Mesendoderm (in vitro differentiated cells): ENCODE measurements at regions not wholly inside any gene's neighbourhood (a gene's known extent, or its start where the extent isn't known, plus 50 kb on each side); places are given as distances from the start of the nearest gene placed in this dataset.

Source experiments
- DNase-seq: peaks from one replicate; pipeline ENCODE4 v3.0.0; 2013
- H2AK5ac ChIP-seq: 2 replicates; pipeline ENCODE4 v1.6.1; 2013; ENCODE audit warnings: low read length, inconsistent platforms
- H2BK120ac ChIP-seq: 2 replicates; pipeline ENCODE4 v1.6.1; 2013; ENCODE audit warnings: low read depth, mild to moderate bottlenecking, low read length, moderate library complexity, mixed read lengths
- H2BK15ac ChIP-seq: replicated peaks from 2 replicates; pipeline ENCODE4 v1.6.1; 2013; ENCODE audit warnings: low read depth, mild to moderate bottlenecking, moderate library complexity
- H2BK5ac ChIP-seq: 2 replicates; pipeline ENCODE4 v1.6.1; 2013; ENCODE audit warnings: low read length, inconsistent platforms
- H3K18ac ChIP-seq: 2 replicates; pipeline ENCODE4 v1.6.1; 2013; ENCODE audit warnings: mild to moderate bottlenecking, low read length, mixed read lengths
- H3K23ac ChIP-seq: one replicate; pipeline ENCODE4 v1.6.1; 2013; ENCODE audit warnings: low read length
- H3K27ac ChIP-seq: 2 replicates; pipeline ENCODE4 v1.5.1; 2013; ENCODE audit warnings: low read depth, mild to moderate bottlenecking, inconsistent platforms, low read length, moderate library complexity
- H3K27me3 ChIP-seq: 2 replicates; pipeline ENCODE4 v1.6.1; 2013; ENCODE audit warnings: low read length, control low read depth, mild to moderate bottlenecking, inconsistent platforms; ENCODE audit not compliant: insufficient read depth, poor library complexity
- H3K36me3 ChIP-seq: 2 replicates; pipeline ENCODE4 v1.6.1; 2013; ENCODE audit warnings: low read length, inconsistent platforms; ENCODE audit not compliant: control insufficient read depth, insufficient read depth
- H3K4ac ChIP-seq: one replicate; pipeline ENCODE4 v1.6.1; 2013; ENCODE audit warnings: low read depth, mild to moderate bottlenecking, low read length, moderate library complexity
- H3K4me1 ChIP-seq: 2 replicates; pipeline ENCODE4 v1.6.1; 2013; ENCODE audit warnings: low read depth, low read length, inconsistent platforms; ENCODE audit not compliant: control insufficient read depth
- H3K4me2 ChIP-seq: 2 replicates; pipeline ENCODE4 v1.6.1; 2013; ENCODE audit warnings: low read length
- H3K4me3 ChIP-seq: 2 replicates; pipeline ENCODE4 v1.5.1; 2013; ENCODE audit warnings: mild to moderate bottlenecking, low read length
- H3K56ac ChIP-seq: one replicate; pipeline ENCODE4 v1.6.1; 2013; ENCODE audit warnings: low read length
- H3K79me1 ChIP-seq: 2 replicates; pipeline ENCODE4 v1.6.1; 2013; ENCODE audit warnings: low read length, inconsistent platforms
- H3K79me2 ChIP-seq: 2 replicates; pipeline ENCODE4 v1.6.1; 2013; ENCODE audit warnings: mild to moderate bottlenecking, low read length; ENCODE audit not compliant: control insufficient read depth, insufficient read depth
- H3K9ac ChIP-seq: 2 replicates; pipeline ENCODE4 v1.6.1; 2013; ENCODE audit warnings: low read length, inconsistent platforms
- H4K5ac ChIP-seq: one replicate; pipeline ENCODE4 v1.6.1; 2013; ENCODE audit warnings: low read length
- H4K8ac ChIP-seq: one replicate; pipeline ENCODE4 v1.6.1; 2013; ENCODE audit warnings: low read depth, mild to moderate bottlenecking, control low read depth, low read length, moderate library complexity
- WGBS: extraction: QIAGEN DNeasy Blood & Tissue Kit; methylation state at CpG from one replicate; pipeline ENCODE4 v1.1.7; 2013; ENCODE audit warnings: low lambda C conversion rate, missing lambda C conversion rate; ENCODE audit not compliant: insufficient coverage; ENCODE audit errors: extremely low coverage; 5-methylcytosine and 5-hydroxymethylcytosine counted together

DNA sequence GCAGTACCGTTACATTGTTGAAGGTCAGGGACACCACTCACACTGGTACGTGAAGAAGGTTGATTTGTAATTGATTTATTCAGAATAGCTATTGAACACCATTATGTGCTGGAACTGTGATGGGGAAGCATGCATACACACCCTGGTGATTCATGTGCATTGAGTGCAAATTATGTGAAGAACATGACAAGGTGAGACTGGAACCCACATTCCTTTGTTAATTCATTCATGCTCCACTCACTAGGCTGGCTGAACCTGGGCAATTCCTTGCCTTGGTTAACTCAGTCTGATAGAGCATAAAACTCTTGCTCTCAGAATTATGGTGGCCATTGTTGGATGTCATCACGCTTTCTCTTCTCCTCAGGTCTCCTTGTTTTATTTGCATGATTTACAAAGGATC, 67.3 kb upstream of the TPK1 start:
- DNase-seq, result no peak
- Histone ChIP-seq H3K4me2 (no peak overlapping the region), H2BK120ac (no peak overlapping the region), H4K8ac (no peak overlapping the region), H3K9ac (no peak overlapping the region), H3K36me3 (no peaks in the 10 kb centered on the region), H3K4me3 (no peak overlapping the region), H3K4me1 (peaks cover 2% of the 10 kb centered on the region), H3K79me2 (no peaks in the 10 kb centered on the region), H3K27ac (no peak overlapping the region), H3K4ac (no peak overlapping the region), H3K18ac (no peak overlapping the region), H3K56ac (no peak overlapping the region), H2AK5ac (no peak overlapping the region), H4K5ac (no peak overlapping the region), H3K27me3 (no peaks in the 10 kb centered on the region), H3K23ac (no peak overlapping the region), H2BK5ac (no peak overlapping the region), H3K79me1 (no peaks in the 10 kb centered on the region), H2BK15ac (no peak overlapping the region)
- no CpG with 5 or more reads among the region's 3 CpGs for WGBS

DNA sequence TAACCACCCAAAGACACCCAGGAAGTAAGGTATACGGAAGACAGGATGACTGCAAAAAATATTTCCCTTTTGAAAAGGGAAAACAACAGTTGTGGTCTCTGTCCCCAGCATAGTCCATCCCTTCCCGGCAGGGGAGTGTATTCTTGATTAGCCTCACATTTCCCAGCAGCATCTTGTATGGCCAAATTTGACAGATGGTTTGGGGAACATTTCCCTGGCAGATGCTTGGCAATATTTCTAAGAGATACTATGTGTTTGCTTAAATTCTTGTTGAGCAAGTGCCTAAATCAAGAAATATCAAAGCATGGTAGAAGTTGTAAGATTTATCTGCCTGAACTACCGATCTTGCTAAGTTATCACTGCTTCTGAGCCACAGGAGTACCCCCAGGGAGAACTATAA, 56.9 kb upstream of the TPK1 start:
- Histone ChIP-seq H2AK5ac (no peak overlapping the region), H3K4me2 (no peak overlapping the region), H3K79me1 (no peaks in the 10 kb centered on the region), H3K56ac (no peak overlapping the region), H3K36me3 (no peaks in the 10 kb centered on the region), H3K4ac (no peak overlapping the region), H4K8ac (no peak overlapping the region), H3K4me1 (no peaks in the 10 kb centered on the region), H3K27ac (no peak overlapping the region), H2BK5ac (no peak overlapping the region), H3K9ac (no peak overlapping the region), H3K79me2 (no peaks in the 10 kb centered on the region), H2BK15ac (no peak overlapping the region), H3K23ac (no peak overlapping the region), H3K27me3 (no peaks in the 10 kb centered on the region), H2BK120ac (no peak overlapping the region), H4K5ac (no peak overlapping the region), H3K18ac (no peak overlapping the region), H3K4me3 (no peak overlapping the region)
- DNase-seq, result no peak
- WGBS, result no CpG with 5 or more reads among the region's 3 CpGs
